ENCODE measurements at regions not wholly inside any gene's neighbourhood (a gene's known extent, or its start where the extent isn't known, plus 50 kb on each side); places are given as distances from the start of the nearest gene placed in this dataset.

- no TSS peak for BruUV-seq (replicated peaks)
- no peak overlapping the region for H3K9ac ChIP-seq (ENCODE audit: insufficient read depth, low read depth, low read length)
- ChIA-PET CTCF (ENCODE audit: low intra/inter-chr PET ratio, low total read pairs) (no interaction called here), POLR2A (no interaction called here)
- peaks cover 84% of the 10 kb centered on the region for H3K9me3 ChIP-seq (ENCODE audit: low read length)
- intact Hi-C loops (cut with micrococcal nuclease; ENCODE audit: unreplicated experiment) = no loop called here
- no peak overlapping the region for H2AFZ ChIP-seq (ENCODE audit: low read length)
- H3K27ac ChIP-seq (ENCODE audit: extremely low read length, insufficient read depth, low read length) = no peak overlapping the region
- H3K4me2 ChIP-seq (ENCODE audit: low read depth, low read length) = no peak overlapping the region
- DNase-seq (ENCODE audit: low spot score) = no peak
- no peak for FAIRE-seq
- H3K4me1 ChIP-seq (ENCODE audit: insufficient read depth, low read length) = no peaks in the 10 kb centered on the region
- H3K79me2 ChIP-seq (ENCODE audit: insufficient read depth, low read length) = no peaks in the 10 kb centered on the region
- TF ChIP-seq, protein P1, sequence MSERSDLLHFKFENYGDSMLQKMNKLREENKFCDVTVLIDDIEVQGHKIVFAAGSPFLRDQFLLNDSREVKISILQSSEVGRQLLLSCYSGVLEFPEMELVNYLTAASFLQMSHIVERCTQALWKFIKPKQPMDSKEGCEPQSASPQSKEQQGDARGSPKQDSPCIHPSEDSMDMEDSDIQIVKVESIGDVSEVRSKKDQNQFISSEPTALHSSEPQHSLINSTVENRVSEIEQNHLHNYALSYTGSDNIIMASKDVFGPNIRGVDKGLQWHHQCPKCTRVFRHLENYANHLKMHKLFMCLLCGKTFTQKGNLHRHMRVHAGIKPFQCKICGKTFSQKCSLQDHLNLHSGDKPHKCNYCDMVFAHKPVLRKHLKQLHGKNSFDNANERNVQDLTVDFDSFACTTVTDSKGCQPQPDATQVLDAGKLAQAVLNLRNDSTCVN (CRISPR knock-in tag; IDR thresholded peaks at IDR 0.05; ENCODE audit: borderline replicate concordance) = no peak
- TF ChIP-seq MXD4 (CRISPR knock-in tag; IDR thresholded peaks at IDR 0.05) (no peak), GFI1 (CRISPR knock-in tag; IDR thresholded peaks at IDR 0.05; ENCODE audit: borderline replicate concordance) (no peak), ZBTB39 (CRISPR knock-in tag; IDR thresholded peaks at IDR 0.05) (no peak), ZFY (CRISPR knock-in tag; IDR thresholded peaks at IDR 0.05) (no peak), ZNF446 (CRISPR knock-in tag; IDR thresholded peaks at IDR 0.05) (no peak), CREB1 (IDR thresholded peaks at IDR 0.05) (no peak), CREB1 (CRISPR knock-in tag; IDR thresholded peaks at IDR 0.05) (no peak)
- no peaks in the 10 kb centered on the region for H3K36me3 ChIP-seq (replicated peaks in 1 of 2; ENCODE audit: control insufficient read depth in 1 of 2, insufficient read depth in 2 of 2, low read length in 2 of 2)
- no peaks in the 10 kb centered on the region for H3K27me3 ChIP-seq (ENCODE audit: control insufficient read depth in 1 of 2, insufficient read depth in 2 of 2, low read length in 2 of 2)
- no peak for ATAC-seq
- no peak overlapping the region for H3K4me3 ChIP-seq (replicated peaks in 1 of 3; ENCODE audit: insufficient read depth in 1 of 3, low read depth in 2 of 3, low read length in 3 of 3)
- in situ Hi-C loops (cut with HindIII; ENCODE audit: extremely low pct_ligation_motif_present, low pct_unique_long_range_greater_than_20kb) = no loop called here
- no peaks in the 10 kb centered on the region for H4K20me1 ChIP-seq (ENCODE audit: insufficient read depth, low read length)
These were observed 134.1 kb upstream of the TSHZ3 start for GRCh38 chr19:31483226-31483857.

All from HepG2 (cell line).